GM12878 (cell line): ENCODE measurements at regions not wholly inside any gene's neighbourhood (a gene's known extent, or its start where the extent isn't known, plus 50 kb on each side); places are given as distances from the start of the nearest gene placed in this dataset.

Experiments
- BHLHE40 ChIP-seq, 2 experiments: fragments of 450-650 bp in 1 of 2; IDR thresholded peaks; 2 replicates each; pipeline ENCODE4 v1.6.1; 2011 to 2017; ENCODE audit warnings: low read depth in 2 of 2, borderline replicate concordance in 1 of 2, improper control_type of control experiment in 1 of 2, low read length in 1 of 2, mild to moderate bottlenecking in 1 of 2
- CBFB ChIP-seq: IDR thresholded peaks from 2 replicates; pipeline ENCODE4 v1.6.1; 2016; ENCODE audit warnings: antibody characterized with exemption, low read depth
- EZH2 ChIP-seq: IDR thresholded peaks from 2 replicates; pipeline ENCODE4 v1.6.1; 2012; ENCODE audit warnings: low read depth, mild to moderate bottlenecking, control low read depth, inconsistent platforms, low read length, borderline replicate concordance; ENCODE audit not compliant: control insufficient read depth
- GABPA ChIP-seq: IDR thresholded peaks from 2 replicates; pipeline ENCODE4 v1.6.1; 2014; ENCODE audit warnings: antibody characterized with exemption, low read depth, mild to moderate bottlenecking, inconsistent platforms
- IKZF2 ChIP-seq, 2 experiments: fragments of 450-650 bp; IDR thresholded peaks; 2 replicates each; pipeline ENCODE4 v1.6.1; 2017; ENCODE audit warnings: mild to moderate bottlenecking in 2 of 2, moderate library complexity in 2 of 2
- LARP7 ChIP-seq: fragments of 450-650 bp; IDR thresholded peaks from 2 replicates; pipeline ENCODE4 v1.6.1; 2017; ENCODE audit warnings: mild to moderate bottlenecking
- POLR2A ChIP-seq: IDR thresholded peaks from 2 replicates; pipeline ENCODE4 v1.6.1; 2011; ENCODE audit warnings: low read depth, mild to moderate bottlenecking, low read length
- TF ChIP-seq, protein P1 (sequence below), 3 experiments: IDR thresholded peaks in 2 of 3; conservative IDR thresholded peaks in 1 of 3; 2 replicates each; pipeline ENCODE4 v1.5.1; 2011; ENCODE audit warnings: low read depth in 3 of 3, low read length in 3 of 3, mild to moderate bottlenecking in 3 of 3, control low read depth in 2 of 3, moderate library complexity in 2 of 3, inconsistent platforms in 1 of 3, mixed read lengths in 1 of 3; ENCODE audit not compliant: control insufficient read depth in 2 of 3, insufficient read depth in 1 of 3; ENCODE audit errors: extremely low read depth in 1 of 3
- TF ChIP-seq, protein P2 (sequence below): IDR thresholded peaks from 2 replicates; pipeline ENCODE4 v1.6.1; 2012; ENCODE audit warnings: mild to moderate bottlenecking, low read depth, low read length

DNA sequence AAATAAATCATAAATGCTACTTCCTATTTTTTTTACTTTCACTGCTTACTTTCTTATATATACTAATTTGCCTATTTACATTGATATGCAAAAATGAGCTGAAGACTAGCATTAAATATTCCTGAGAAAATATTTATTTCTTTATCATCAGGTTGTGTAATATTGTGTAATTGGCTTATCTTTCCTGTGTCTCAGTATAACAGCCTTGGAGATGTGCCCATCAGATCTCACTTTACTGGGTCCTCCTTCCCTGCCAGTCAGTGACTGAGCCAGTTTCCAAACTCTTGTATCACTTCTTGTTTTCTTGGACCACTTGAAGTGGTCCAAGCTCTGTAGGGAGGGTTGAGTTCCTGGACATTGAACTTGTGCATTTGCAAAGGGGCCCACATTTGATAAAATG is 900.0 kb downstream of the LUZP2 start:
- TF ChIP-seq LARP7 (no peak), EZH2 (no peak), CBFB (no peak), GABPA (no peak), POLR2A (no peak), BHLHE40 (IDR thresholded peaks at IDR 0.05; ENCODE audit: borderline replicate concordance in 1 of 2, low read depth in 2 of 2, low read length in 1 of 2) (no peak), IKZF2 (IDR thresholded peaks at IDR 0.05) (no peak)
- TF ChIP-seq, protein P1, sequence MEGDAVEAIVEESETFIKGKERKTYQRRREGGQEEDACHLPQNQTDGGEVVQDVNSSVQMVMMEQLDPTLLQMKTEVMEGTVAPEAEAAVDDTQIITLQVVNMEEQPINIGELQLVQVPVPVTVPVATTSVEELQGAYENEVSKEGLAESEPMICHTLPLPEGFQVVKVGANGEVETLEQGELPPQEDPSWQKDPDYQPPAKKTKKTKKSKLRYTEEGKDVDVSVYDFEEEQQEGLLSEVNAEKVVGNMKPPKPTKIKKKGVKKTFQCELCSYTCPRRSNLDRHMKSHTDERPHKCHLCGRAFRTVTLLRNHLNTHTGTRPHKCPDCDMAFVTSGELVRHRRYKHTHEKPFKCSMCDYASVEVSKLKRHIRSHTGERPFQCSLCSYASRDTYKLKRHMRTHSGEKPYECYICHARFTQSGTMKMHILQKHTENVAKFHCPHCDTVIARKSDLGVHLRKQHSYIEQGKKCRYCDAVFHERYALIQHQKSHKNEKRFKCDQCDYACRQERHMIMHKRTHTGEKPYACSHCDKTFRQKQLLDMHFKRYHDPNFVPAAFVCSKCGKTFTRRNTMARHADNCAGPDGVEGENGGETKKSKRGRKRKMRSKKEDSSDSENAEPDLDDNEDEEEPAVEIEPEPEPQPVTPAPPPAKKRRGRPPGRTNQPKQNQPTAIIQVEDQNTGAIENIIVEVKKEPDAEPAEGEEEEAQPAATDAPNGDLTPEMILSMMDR (IDR thresholded peaks at IDR 0.05 in 2 of 3, conservative IDR thresholded peaks at IDR 0.05 in 1 of 3; ENCODE audit: control insufficient read depth in 2 of 3, extremely low read depth in 1 of 3, insufficient read depth in 1 of 3, low read depth in 3 of 3, low read length in 3 of 3), result no peak
- TF ChIP-seq, protein P2, sequence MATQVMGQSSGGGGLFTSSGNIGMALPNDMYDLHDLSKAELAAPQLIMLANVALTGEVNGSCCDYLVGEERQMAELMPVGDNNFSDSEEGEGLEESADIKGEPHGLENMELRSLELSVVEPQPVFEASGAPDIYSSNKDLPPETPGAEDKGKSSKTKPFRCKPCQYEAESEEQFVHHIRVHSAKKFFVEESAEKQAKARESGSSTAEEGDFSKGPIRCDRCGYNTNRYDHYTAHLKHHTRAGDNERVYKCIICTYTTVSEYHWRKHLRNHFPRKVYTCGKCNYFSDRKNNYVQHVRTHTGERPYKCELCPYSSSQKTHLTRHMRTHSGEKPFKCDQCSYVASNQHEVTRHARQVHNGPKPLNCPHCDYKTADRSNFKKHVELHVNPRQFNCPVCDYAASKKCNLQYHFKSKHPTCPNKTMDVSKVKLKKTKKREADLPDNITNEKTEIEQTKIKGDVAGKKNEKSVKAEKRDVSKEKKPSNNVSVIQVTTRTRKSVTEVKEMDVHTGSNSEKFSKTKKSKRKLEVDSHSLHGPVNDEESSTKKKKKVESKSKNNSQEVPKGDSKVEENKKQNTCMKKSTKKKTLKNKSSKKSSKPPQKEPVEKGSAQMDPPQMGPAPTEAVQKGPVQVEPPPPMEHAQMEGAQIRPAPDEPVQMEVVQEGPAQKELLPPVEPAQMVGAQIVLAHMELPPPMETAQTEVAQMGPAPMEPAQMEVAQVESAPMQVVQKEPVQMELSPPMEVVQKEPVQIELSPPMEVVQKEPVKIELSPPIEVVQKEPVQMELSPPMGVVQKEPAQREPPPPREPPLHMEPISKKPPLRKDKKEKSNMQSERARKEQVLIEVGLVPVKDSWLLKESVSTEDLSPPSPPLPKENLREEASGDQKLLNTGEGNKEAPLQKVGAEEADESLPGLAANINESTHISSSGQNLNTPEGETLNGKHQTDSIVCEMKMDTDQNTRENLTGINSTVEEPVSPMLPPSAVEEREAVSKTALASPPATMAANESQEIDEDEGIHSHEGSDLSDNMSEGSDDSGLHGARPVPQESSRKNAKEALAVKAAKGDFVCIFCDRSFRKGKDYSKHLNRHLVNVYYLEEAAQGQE, result no peak
